Stimulated activated CD4-positive, alpha-beta T cell treated with anti-CD3 and anti-CD28 coated beads, Interleukin-1b, Interleukin-23, amount 100 ng/mL, for 4 hours (primary cell): ENCODE measurements at regions not wholly inside any gene's neighbourhood (a gene's known extent, or its start where the extent isn't known, plus 50 kb on each side); places are given as distances from the start of the nearest gene placed in this dataset.
"Not testable (repeated sequence)": the region's sequence is repeated elsewhere in the genome, so short reads cannot be mapped to it uniquely, and the experiment has no call there.

Experiments used
- DNase-seq, 2 donors: peaks; one replicate each; pipeline ENCODE4 v3.0.0-alpha.2; 2020; ENCODE audit warnings: low read depth in 2 of 2

DNA sequence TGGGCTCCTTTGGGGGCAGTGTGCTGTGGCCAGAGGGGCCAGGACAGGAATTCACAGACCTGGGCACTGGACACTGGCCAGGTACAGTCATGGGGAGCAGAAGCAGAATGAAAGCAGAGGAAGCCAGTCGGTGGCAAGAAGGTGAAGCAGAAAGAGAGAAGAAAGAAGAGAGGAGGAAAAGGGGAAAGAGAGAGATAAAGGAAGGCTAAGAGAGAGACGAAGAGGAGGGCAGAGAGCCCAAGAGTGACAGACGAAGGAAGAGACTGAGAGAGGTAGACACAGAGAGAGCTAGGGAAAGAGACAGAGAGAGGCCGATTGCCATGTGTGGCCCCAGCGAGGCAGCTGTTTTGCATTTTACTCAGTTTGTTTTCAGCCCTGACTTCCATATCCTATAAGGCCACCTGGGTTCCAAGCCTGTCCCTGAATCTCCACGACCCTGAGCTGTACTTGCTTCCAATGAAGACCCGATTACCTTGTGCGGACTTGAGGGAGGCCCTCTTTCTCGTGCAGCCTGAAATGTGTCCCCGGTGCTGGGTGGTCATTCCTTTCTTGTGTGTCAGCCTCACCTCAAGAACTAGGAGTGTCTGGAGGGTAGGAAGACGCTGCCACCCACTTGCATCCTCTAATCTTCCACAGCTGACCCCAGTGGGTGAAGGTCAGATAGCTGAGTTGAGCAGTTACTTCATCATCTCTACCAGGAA lies 73.9 kb downstream of the LSM3 start:
- DNase-seq: no peak

GRCh38 chr3:14253022-14253706 lies 74.5 kb downstream of the LSM3 start:
- no peak for DNase-seq

DNA sequence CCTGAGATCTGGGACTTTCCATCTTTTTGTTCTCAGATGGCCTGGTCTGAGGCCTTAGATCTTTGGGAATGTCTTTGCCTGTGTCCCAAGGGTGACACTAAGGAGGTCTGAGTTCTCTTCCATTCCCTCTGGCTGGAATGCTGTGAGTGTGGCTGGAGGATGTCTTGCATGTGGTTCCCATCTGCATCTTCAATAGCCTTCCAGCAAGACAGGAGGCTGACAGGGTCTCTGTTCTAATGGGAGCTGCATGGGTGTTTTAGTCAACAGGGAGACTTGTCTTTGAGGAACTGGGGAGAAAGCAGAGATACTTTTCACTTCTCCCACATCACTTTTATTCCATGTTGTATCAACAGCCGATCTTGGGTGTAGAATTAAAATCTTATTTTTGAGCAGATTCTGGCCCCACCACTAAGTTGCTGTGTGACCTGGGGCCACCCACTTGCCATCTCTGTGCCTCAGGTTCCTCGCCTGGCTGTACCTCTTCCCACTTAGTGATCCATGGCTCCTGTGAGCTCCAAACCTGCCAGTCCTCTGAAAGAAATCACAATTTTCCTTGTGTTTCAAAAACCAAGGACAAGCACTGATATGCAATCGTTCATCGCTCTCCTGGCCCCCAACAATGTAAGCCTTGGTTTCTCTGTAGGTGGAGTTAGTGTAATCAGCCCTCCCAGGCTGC lies 75.2 kb downstream of the LSM3 start:
- DNase-seq: no peak

DNA sequence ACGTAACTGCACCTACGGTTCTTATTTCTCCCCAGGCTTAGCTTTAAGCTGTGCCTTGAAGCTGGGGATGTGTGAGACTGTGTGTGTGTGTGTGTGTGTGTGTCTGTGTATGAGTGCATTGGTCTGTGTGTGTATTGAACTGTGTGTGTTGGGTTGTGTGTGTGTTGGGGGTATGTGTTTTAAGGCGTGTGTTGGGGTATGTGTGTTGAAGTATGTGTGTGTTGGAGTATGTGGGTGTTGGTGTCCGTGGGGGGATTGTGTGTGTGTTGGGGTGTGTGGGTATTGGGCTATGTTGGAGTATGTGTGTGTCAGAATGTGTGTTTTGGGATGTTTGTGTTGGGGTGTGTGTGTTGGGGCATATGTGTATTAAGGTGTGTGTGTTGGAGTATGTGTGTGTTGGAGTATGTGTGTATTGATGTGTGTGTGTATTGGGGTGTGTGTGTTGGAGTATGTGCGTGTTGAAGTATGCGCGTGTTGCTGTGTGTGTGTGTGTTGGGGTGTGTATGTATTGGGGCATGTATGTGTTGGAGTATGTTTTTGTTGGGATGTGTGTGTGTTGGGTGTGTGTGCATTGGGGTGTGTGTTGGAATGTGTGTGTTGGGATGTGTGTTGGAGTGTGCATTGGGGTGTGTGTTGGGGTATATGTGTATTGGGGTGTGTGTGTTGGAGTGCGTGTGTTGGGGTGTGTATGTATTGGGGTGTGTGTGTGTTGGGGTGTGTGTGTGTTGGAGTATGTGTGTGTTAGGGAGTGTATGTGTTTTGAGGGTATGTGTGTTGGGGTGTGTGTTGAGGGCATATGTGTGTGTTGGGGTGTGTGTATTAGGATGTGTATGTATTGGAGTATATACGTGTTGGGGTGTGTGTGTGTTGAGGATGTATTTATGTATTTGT lies 76.4 kb downstream of the LSM3 start:
- no peak for DNase-seq

DNA sequence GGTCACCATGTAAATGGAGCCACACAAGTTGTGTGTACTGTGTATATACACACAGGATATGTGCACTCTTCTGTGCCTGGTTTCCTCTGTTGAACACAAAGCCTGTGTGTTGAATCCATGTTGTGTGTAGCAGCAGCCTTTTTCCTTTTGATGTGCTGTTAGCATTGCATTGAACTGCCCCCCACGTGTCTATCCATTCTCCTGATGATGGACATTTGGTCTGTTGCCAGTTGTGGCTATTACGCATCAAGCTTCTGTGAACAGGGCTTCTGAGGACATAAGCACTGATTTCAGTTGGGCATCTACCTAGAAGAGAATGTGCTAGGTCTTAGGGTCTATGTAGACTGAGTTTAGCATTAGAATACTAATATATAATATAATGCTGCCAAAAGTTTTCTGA lies 77.4 kb downstream of the LSM3 start:
- no peak for DNase-seq

DNA sequence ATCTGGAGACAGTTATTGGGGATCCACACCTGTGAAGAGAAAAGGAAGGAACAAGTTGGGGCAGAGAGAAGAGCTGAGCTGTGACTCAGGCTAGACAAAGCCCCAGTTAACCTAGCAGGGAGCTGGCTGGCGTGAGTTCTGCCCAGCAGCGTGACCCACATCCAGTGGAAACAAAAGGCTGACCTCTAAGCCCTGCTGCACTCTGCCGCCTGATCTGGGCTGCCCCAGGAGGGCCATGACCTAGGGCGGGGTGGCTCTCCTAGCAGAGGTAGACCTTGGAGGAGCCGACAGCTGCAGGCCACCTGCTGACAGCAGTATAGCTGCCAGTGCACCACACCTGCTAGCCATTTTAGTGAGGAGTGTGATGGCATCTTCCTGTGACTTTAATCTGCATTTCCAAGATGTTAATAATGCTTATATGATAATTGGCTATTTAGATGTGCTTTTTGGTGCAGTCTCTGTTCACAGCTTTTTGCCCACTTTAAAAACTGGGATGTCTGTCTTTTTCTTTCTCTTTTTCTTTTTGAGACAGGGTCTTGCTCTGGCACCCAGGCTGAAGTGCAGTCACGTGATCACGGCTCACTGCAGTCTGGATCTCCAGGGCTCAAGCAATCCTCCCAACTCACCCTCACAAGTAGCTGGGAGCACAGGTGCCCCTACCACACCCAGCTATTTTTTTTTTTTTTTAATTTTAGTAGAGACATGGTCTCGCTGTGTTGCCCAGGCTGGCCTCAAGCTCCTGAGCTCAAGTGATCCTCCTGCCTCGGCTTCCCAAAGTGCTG lies 78.1 kb downstream of the LSM3 start:
- DNase-seq: no peak

DNA sequence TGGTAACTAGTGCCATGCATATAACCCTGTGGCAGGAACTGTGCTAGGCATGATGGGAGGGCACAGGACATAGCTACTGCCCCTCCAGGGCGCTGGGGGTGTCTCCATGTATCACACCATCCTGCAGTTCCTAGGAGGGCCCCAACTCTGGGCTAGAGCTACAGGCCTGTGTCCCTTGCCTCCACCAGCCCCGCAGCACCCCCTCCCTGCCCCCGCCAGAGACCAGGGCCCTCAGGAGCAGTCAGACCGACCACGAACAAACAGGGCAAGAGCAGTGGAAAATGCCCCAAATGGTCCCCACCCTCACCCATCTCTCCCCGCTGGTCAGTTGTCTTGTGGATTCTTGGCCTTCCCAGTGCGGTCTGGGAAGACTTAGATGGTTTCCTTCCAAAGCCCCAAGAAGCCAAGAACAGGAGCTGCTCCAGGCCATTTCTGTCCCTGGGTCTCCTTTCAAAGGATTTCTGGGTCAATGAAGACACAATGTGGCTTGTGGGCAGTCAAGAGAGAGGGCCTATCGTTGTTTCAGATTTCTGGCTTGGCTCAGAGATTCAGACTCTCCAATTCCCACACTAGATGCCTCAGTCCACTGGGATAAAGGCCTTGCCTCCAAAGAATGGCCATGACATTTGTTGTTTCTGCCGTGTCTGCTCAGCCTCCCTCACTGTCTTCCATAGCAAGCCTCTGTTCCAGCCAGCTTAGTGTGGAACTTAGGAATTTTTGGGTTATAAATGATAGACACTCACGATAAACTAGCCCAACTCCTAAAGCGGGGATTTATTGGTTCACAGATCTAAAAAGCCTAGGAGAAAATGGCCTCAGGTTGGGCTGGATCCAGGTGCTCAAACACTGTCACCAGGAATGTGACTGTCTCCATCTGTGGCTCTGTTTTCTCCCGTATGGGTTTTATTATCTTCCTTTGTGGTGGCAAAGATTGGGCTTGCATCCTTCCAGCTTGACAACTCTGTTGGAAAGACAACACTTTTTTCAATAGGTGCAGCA lies 80.6 kb downstream of the LSM3 start:
- no peak for DNase-seq

GRCh38 chr3:14260463-14260862 lies 81.8 kb downstream of the LSM3 start:
- DNase-seq: no peak

- peak; percentile 72 to 75 for DNase-seq
Measured at GRCh38 chr3:14261229-14261628, 82.6 kb downstream of the LSM3 start.

- no peak for DNase-seq
Measured at GRCh38 chr3:14262212-14262611, 83.6 kb downstream of the LSM3 start.

GRCh38 chr3:14262867-14263266 lies 84.2 kb downstream of the LSM3 start:
- DNase-seq: no peak

- no peak for DNase-seq
Measured at GRCh38 chr3:14263317-14264005, 84.8 kb downstream of the LSM3 start.

DNA sequence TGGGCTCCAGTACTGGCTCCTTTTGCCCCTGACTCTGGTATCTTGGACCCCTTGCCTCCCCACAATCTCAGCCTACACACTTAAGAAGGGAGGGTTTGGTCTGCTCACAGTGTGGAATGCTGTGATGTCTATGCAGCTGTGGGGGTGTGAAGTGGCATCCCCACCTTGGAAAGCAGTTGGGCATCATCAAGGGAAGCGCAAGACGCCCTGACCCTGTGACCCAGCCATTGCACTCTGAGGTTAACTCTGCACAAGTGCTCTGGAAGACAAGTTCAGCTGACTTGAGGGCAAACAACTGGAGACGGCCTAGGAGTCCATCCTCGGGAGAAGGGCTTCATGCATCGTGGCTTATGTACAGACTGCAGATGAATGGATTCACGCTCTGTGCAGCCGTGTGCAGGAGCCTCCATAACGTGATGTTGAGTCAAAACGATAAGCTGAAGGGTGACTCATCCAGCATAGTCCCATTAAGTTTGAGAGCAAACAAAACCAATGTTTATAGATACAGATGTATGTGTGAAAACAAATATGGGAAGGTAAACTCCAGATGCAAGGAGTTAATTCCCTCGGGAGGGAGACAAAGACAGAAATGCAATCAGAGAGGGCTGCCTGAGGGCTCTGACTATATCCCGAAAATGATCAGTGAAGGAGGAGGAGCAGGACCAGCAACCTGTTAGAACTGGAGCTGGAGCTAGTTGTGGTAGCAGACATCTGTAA lies 86.8 kb downstream of the LSM3 start:
- DNase-seq: no peak

DNA sequence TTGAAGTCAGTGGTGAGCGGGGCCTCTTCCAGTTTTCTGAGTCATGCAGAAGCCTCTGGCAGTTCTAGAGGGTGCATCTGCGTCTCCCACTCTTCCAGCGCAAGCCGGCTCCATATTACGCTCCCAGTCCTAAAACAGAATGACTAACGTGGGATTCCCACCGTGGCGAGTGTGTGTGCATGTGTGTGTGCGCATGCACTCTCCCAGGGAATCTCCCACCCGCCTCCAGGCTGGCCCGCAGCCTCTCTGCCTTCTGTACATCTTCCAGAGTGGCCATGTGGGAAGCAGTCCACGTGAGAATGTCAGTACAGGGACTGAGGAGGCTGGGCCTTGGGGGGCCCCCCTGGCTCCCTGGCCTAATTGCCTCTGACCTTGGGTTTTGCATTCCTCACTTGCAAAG lies 87.7 kb downstream of the LSM3 start:
- DNase-seq: no peak

DNA sequence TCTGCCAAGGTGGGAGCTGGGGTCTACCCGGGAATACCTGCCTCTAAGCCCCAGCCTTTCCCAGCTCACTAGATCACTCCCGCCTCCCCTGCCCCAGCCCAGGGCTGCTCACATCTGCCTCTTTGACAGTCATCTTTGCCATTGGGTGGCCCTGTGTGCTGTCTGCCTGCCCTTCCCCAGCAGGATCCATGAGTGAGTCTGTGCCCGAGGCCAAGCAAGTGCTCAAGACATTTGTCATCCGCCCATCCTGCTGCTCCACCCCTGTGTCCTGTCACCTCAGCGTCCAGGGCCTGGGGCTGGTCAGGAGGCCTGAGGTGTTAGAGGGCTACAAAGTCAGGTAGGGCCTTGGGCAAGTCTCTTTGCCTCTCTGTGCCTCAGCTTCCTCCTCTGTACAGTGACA lies 89.4 kb downstream of the LSM3 start:
- DNase-seq: no peak

DNA sequence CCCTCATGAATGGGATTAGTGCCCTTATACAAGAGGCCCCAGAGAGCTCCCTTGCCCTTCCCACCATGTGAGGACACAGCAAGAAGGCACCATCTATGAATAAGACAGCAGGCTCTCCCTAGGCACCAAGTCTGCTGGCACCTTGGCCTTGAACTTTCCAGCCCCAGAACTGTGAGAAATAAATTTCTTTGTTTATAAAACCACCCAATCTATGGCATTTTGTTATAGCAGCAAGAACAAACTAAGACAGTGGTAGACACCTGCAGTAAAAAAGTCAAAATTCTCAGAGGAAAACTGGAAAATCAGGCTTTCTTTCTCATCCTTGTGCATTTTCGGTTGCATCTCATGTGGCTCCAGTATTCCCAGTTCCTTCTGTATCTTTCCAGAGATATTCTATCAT lies 90.3 kb downstream of the LSM3 start:
- DNase-seq: no peak

DNA sequence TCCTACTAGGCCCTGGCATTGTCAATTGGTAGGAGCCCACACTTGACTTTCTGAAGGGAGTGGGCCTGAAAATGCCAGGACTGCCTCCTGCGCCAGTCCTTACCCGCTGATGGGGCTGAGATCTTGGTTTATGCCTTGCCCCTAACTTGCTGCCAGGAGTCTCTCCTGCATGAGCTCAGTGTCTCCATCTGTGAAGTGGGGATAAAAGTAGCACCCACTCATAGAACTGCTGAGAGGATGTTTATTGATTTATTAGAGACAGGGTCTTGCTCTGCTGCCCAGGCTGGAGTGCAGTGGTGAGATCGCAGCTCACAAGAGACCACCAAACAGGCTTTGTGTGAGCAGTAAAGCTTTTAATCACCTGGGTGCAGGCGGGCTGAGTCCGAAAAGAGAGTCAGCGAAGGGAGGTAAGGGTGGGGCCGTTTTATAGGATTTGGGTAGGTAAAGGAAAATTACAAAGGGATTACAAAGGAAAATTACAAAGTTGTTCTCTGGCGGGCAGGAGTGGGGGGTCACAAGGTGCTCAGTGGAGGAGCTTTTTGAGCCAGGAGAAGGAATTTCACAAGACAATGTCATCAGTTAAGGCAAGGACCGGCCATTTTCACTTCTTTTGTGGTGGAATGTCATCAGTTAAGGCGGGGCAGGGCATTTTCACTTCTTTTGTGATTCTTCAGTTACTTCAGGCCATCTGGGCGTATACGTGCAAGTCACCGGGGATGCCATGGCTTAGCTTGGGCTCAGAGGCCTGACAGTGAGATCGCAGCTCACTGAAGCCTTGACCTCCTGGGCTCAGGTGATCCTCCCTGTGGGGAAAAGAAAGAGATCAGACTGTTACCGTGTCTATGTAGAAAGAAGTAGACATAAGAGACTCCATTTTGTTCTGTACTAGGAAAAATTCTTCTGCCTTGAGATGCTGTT lies 93.7 kb downstream of the LSM3 start:
- DNase-seq: not testable (repeated sequence)
